ENCODE measurements at regions not wholly inside any gene's neighbourhood (a gene's known extent, or its start where the extent isn't known, plus 50 kb on each side); places are given as distances from the start of the nearest gene placed in this dataset.
A peak's percentile ranks its signal among the peaks of the same experiment; 100 is the strongest.

DNA sequence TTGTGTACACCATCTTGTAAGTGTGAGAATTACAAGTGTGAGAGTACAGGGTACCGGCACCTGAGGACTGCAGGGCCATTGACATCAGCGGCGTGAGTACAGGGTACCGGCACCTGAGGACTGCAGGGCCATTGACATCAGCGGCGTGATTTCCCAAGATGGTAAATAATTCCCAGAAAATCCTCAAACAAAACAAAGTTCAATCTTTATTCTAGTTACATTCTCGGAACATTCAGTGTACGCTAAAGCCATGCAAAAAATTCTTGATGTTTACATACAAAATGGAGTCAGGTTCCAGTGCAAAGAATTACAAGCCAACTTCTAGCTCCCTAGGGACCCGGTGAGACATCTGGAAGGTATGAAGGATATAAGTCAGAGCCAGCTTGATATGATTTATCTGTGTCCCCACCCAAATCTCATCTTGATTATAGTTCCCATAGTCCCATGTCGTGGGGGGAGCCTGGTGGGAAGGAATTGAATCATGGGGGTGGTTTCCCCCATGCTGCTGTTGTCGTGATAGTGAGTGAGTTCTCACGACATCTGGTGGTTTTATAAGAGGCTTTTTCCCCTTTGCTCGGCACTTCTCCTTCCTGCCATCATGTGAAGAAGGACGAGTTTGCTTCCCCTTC lies 172.7 kb downstream of the TTLL2 start (continued):
- TF ChIP-seq SCMH1 (CRISPR knock-in tag; IDR thresholded peaks at IDR 0.05; ENCODE audit: borderline replicate concordance) (no peak), ZNF350 (CRISPR knock-in tag; IDR thresholded peaks at IDR 0.05; ENCODE audit: borderline replicate concordance, low read depth) (0 out of 2 replicates have a peak, but pooled peaks have one; percentile 46), POLR2G (IDR thresholded peaks at IDR 0.05; ENCODE audit: low read depth, low read length) (no peak), TRIM24 (CRISPR knock-in tag; IDR thresholded peaks at IDR 0.05) (no peak), MIER2 (CRISPR knock-in tag; IDR thresholded peaks at IDR 0.05) (peak; percentile 63; the same call in 1 of the 2 replicates), ZNF713 (CRISPR knock-in tag; IDR thresholded peaks at IDR 0.05) (no peak), NBN (conservative IDR thresholded peaks at IDR 0.05) (no peak), PCBP1 (IDR thresholded peaks at IDR 0.05; ENCODE audit: borderline replicate concordance, low read depth, low read length) (no peak), ZC3H4 (CRISPR knock-in tag; IDR thresholded peaks at IDR 0.05; ENCODE audit: borderline replicate concordance) (no peak), HOXD1 (CRISPR knock-in tag; IDR thresholded peaks at IDR 0.05) (no peak), ZNF264 (CRISPR knock-in tag; IDR thresholded peaks at IDR 0.05) (no peak), ZNF660 (CRISPR knock-in tag; IDR thresholded peaks at IDR 0.05; ENCODE audit: borderline replicate concordance, low read depth) (no peak), CTCF (CRISPR knock-in tag; IDR thresholded peaks at IDR 0.05) (no peak), ZNF546 (CRISPR knock-in tag; conservative IDR thresholded peaks at IDR 0.05) (no peak; the same call in 1 of the 2 replicates), SP2 (CRISPR knock-in tag; IDR thresholded peaks at IDR 0.05) (no peak), KMT2A (CRISPR knock-in tag; IDR thresholded peaks at IDR 0.05) (no peak), ZNF776 (CRISPR knock-in tag; IDR thresholded peaks at IDR 0.05) (no peak), E2F5 (CRISPR knock-in tag; conservative IDR thresholded peaks at IDR 0.05) (no peak), KDM2A (CRISPR knock-in tag; IDR thresholded peaks at IDR 0.05; ENCODE audit: borderline replicate concordance, low read depth) (no peak), EZH2 (conservative IDR thresholded peaks at IDR 0.05; ENCODE audit: low read depth, low read length) (no peak), TCF7 (IDR thresholded peaks at IDR 0.05; ENCODE audit: low read depth) (peak; percentile 52; the same call in 1 of the 2 replicates), ATF2 (CRISPR knock-in tag; IDR thresholded peaks at IDR 0.05) (peak; percentile 54; the same call in 1 of the 2 replicates), PITX1 (CRISPR knock-in tag; IDR thresholded peaks at IDR 0.05) (peak; percentile 77)
- TF ChIP-seq, protein P1, sequence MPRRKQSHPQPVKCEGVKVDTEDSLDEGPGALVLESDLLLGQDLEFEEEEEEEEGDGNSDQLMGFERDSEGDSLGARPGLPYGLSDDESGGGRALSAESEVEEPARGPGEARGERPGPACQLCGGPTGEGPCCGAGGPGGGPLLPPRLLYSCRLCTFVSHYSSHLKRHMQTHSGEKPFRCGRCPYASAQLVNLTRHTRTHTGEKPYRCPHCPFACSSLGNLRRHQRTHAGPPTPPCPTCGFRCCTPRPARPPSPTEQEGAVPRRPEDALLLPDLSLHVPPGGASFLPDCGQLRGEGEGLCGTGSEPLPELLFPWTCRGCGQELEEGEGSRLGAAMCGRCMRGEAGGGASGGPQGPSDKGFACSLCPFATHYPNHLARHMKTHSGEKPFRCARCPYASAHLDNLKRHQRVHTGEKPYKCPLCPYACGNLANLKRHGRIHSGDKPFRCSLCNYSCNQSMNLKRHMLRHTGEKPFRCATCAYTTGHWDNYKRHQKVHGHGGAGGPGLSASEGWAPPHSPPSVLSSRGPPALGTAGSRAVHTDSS (CRISPR knock-in tag; conservative IDR thresholded peaks at IDR 0.05) = no peak
- TF ChIP-seq, protein P2, sequence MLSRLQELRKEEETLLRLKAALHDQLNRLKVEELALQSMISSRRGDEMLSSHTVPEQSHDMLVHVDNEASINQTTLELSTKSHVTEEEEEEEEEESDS (CRISPR knock-in tag; IDR thresholded peaks at IDR 0.05; ENCODE audit: borderline replicate concordance) = no peak
